ENCODE measurements at regions not wholly inside any gene's neighbourhood (a gene's known extent, or its start where the extent isn't known, plus 50 kb on each side); places are given as distances from the start of the nearest gene placed in this dataset.

DNA sequence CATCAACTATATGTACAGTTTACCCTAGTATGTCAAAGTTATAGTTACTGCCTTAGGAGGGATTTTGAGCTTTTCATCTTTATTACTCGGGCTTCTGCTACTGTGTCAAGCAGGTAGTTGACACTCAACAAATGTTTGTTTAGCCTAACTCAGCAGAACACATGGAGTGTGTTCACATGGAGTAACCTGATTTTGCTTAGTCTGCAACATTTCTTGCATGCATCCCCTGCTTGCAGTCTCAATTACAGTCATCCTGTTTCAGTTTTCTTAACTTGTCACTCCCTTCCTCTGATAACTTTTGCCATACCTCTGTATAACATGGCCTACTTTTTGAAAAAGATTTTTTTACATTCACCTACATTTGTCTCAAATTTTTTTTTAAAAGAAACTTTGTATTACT, 135.5 kb downstream of the NMUR2 start:
- no peak for DNase-seq

GRCh38 chr5:152264645-152265254, 140.3 kb downstream of the NMUR2 start:
- no peak for DNase-seq

DNA sequence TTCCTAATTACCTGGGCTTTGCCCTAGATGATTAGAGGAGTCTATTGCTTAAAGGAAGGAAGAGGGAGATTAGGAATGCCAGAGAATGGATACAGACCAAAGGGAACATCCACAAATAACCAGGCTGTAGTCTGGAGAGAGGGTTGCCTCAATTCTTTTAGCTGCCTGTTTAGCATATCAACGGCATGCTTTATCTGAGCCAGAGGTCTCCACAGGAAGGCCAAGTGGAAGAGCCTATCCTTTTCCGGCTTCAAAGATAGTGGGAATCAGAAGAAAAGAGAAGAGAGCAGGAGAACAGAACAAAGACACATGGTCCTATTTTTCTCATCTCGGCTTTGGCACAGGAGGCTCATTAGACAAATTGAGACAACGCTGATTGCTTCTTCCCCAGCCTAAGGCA, 142.4 kb downstream of the NMUR2 start:
- DNase-seq, result no peak

DNA sequence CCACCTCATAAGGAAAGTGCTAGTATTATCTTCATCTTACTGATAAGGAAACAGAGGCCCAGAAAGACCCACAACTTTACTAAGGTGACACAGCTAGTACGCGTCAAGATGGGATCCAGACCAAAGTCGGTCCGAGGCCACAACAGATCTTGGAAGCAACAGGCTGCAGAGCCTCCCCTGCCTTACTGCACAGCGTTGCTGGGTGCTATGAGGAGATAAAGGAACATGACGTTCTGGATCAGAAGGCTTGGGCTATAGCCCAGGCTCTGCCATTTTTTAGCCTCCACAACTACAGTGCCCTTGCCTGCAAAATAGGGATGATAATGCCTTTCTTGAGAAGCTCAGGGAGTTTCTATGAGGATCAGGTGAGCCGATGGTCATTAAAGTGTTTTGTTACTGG, 144.1 kb downstream of the NMUR2 start:
- DNase-seq, result no peak

DNA sequence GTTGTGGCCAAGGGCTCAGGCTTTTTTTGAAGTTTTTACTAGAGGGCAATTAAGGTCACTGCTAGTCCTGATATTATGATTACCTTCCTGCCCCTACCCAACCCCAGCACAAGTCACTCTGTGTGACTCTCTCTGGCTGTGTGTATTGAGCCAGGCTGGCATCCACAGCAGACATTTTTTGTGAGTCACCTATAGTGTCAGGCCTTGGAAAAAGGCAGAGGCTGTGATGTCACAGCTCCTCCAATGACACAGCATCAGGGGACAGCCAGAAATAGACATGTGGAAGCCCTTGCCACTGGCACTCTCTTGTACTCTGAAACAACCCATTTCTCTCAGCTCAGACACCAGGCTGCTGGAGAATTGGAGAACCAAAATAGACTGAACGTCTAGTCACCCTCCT, 145.4 kb downstream of the NMUR2 start:
- DNase-seq, result no peak

DNA sequence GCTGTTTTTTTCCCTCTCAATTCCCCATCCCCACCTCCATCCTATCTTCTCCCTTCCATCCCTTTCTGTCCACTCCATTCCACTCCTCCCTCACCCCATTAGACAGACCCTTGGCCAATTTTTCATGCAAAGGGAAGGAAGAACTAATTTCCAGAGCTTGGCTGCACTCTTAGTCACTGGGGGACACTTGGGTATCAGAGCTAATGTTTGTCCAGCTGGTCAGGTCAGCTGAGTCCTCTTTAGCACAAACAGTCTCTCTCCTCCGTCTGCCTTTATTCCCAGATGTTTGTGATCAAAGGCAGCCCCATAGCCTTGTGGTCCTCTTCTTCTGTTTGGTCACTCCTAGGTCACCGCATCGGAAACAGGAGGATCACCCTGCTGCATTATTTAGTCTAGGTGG, 148.5 kb downstream of the NMUR2 start:
- peak in 1 of 3 experiments; percentile 6 for DNase-seq

- DNase-seq, result no peak
These were observed 149.7 kb downstream of the NMUR2 start for GRCh38 chr5:152255411-152255810.

- DNase-seq, result no peak
These were observed 157.2 kb downstream of the NMUR2 start for GRCh38 chr5:152247850-152248385.

GRCh38 chr5:152246401-152246800, 158.7 kb downstream of the NMUR2 start:
- DNase-seq, result no peak

- no peak for DNase-seq
These were observed 167.5 kb downstream of the NMUR2 start for GRCh38 chr5:152237531-152237930.

GRCh38 chr5:152226191-152226590, 178.9 kb downstream of the NMUR2 start:
- DNase-seq, result no peak

DNA sequence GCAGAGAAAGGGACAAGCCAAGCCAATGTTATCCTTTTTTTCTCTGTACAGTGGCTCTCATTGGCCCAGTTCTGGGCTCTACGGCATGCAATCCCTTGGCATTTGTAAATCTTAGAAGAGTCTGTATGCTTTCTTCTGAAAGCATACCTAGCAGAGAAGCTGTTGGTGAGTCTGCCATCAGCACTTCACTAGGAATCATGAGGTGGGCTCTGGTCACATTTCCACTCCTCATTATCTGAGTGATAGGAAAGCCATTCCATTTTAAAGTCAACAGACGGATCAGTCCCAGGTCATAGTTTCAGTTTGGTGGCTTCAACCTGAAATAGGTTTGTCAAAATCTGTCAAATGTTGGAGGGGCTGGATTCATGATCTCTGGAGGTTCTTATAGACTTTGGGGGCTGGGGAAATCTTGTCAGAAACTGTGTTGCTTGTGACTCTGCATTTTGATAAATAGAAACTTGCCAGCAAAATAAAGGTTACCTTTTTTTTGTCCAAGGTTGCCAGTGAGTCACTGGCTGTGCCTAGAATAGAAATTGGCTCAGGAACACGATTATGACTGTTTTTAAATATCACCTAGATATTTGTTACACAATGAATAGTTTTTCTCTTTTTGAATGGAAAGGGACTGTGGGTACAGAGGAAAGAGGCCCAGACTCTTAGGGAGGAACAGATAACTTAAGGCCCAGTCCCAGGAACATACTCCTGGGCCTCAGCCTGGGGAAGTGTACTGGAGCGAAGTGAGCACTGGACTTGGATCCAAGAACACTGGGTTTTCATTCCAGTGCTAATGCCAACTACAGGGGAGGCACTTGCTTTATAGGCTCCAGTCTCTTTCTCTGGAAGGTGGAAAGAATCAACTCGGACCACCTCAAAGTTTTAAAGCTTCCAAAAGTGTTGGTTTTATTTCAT, 183.1 kb downstream of the NMUR2 start:
- no peak for DNase-seq

- peak in 1 of 3 experiments; percentile 2 for DNase-seq
These were observed 186.4 kb downstream of the NMUR2 start for GRCh38 chr5:152218694-152219093.

GRCh38 chr5:152205804-152206203, 199.3 kb downstream of the NMUR2 start:
- peak in 1 of 3 experiments; percentile 2 for DNase-seq

GRCh38 chr5:152202321-152202720, 202.8 kb downstream of the NMUR2 start:
- DNase-seq, result no peak

- no peak for DNase-seq
These were observed 211.5 kb downstream of the NMUR2 start for GRCh38 chr5:152193391-152194107.

DNA sequence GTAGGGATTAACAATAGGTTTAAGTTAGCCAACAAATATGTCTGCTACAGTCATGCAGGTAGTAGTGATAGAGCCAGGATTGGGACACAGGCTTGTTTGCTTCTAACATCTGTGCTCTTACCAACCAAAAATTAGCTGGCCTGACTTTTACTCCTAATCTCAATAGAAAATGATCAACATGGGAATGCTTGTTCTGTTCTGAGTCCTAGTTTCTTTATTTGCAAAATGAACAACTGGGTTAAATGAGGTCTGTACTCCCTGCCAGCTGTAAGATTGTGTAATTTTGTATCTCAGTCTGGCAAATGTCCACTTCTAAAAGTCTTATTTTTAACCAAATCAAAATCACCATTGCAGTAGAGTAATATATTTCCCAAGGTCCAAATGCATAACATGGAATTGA, 216.8 kb downstream of the NMUR2 start:
- DNase-seq, result no peak

- DNase-seq, result no peak
These were observed 217.4 kb downstream of the NMUR2 start for GRCh38 chr5:152187668-152188067.

DNA sequence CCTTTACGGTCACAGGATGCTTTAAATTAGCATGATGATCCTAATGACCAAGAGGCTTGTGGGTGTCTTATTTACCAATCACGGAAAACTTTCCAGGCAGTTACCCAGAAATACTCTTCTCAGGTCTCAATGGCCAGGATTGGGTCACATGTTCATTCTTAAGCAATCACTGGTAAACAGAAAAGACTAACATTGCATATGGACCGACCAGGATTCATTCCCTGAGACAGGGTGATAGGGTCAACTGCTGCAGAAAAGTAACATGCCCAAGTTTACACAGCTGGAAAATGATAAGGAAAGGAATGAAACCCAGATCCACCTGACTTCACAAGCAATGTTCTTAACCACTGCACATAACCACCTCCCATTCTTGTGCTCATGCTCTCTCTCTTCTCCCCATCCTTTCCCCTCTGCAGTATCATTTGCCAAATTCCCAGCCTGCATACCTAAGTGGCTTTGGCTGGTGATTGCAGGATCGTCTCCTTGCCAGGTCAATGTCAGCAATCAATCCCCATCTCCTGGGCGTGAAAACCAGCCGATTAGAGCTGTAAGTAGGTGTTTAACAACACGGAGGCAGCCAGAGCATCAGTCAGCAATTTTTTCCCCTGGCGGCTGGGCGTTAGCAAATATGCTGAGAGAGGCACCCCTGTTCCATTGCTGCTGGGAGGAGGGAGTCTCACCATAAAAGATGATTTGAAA, 219.4 kb downstream of the NMUR2 start:
- no peak for DNase-seq

GRCh38 chr5:152184266-152184665, 220.8 kb downstream of the NMUR2 start:
- no peak for DNase-seq

DNA sequence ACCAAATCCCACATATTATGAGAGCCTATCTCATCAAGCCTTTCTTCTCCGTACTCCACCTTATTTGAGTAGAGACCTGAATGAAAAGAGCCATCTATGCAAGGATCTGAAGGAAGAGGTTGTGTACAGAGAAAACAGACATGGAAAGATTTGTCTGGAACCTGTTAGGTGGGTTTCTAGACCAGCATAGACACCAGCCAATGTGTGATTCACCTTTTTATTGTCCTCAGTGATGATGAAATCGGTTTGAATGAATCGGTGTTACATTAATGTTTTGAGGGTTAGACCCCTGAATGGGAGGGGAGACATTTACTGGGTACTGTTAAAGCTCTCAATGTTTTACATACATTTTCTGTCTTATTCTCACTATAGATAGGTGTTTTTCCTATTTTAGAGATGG, 223.6 kb downstream of the NMUR2 start:
- DNase-seq, result no peak

DNA sequence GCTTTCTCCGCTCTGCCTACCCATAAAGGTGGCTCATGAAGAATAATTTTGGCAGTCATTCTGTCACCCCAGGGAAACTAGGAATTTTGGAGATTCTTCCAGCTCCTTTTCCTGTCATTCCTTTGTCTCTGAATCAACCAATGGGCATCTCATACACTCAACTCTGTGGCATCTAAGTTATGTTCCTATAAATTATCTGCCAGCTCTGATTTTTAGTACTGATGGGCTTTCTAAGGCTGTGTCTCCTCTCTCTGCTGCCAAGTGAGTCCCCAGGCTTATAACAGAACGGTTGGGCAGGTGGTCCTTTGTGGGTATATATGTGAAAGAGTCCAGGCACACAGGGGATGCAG, 226.8 kb downstream of the NMUR2 start:
- no peak for DNase-seq

Measured in NCI-H1417 (cell line).